ENCODE measurements at regions not wholly inside any gene's neighbourhood (a gene's known extent, or its start where the extent isn't known, plus 50 kb on each side); places are given as distances from the start of the nearest gene placed in this dataset.

GRCh38 chr21:34201001-34201400 is 127.6 kb downstream of the MRPS6 start:
- H3K27me3 ChIP-seq, result no peaks in the 10 kb centered on the region
- peaks cover 20 to 85% (median 51%) of the 10 kb centered on the region in 10 experiments for H3K4me1 ChIP-seq
- H3K4me3 ChIP-seq, result peak overlapping the region in 1 of 10 experiments; percentile 25; a peak in 1 of 20 replicates
- H3K9me3 ChIP-seq (replicated peaks in 1 of 11), result peaks cover 0 to 36% (median 20%) of the 10 kb centered on the region in 11 experiments; a peak in 17 of 22 replicates
- H3K9ac ChIP-seq, result peak overlapping the region in 4 of 11 experiments; percentile 25 to 51 (median 40); a peak in 6 of 22 replicates
- no peaks in the 10 kb centered on the region; a peak in 1 of 22 replicates for H3K36me3 ChIP-seq
- peak overlapping the region; percentile 49 to 77 (median 67); a peak in 20 of 22 replicates for H3K27ac ChIP-seq
- H3K4me2 ChIP-seq, result peak overlapping the region in 10 of 11 experiments; percentile 5 to 79 (median 62); a peak in 18 of 22 replicates
- no peak for TF ChIP-seq Cebpa-rat (IDR thresholded peaks at IDR 0.05)
- no peaks in the 10 kb centered on the region; a peak in 1 of 22 replicates for H4K20me1 ChIP-seq

DNA sequence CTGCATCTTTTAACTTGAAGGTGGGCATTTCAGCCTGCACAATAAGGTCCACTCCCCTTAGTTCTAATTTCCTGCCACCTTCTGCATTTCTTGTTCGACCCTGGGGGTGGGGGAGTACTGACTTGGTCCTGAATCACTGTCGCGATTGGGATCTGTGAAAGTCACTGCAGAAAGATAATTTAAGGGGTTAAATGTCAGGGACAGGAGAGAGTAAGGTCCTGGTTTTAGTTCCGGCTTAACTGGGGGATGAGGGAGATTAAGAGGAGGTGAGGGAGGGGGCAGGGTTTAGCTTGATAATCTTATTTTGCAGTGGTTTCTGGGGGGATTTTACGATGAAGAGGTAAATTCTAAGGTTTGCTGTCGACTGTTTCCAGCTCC is 128.1 kb downstream of the MRPS6 start:
- TF ChIP-seq Cebpa-rat (IDR thresholded peaks at IDR 0.05), result no peak
- Histone ChIP-seq H3K27me3 (no peaks in the 10 kb centered on the region), H3K4me2 (peak overlapping the region in 8 of 11 experiments; percentile 49 to 79 (median 70); a peak in 12 of 22 replicates), H4K20me1 (no peaks in the 10 kb centered on the region; a peak in 1 of 22 replicates), H3K9me3 (replicated peaks in 1 of 11) (peaks cover 0 to 36% (median 20%) of the 10 kb centered on the region in 11 experiments; a peak in 17 of 22 replicates), H3K4me3 (no peak overlapping the region), H3K9ac (peak overlapping the region in 1 of 11 experiments; percentile 50; a peak in 1 of 22 replicates), H3K4me1 (peaks cover 20 to 90% (median 53%) of the 10 kb centered on the region in 10 experiments), H3K27ac (peak overlapping the region in 10 of 11 experiments; percentile 49 to 77 (median 68); a peak in 14 of 22 replicates), H3K36me3 (no peaks in the 10 kb centered on the region; a peak in 1 of 22 replicates)

- Histone ChIP-seq H3K36me3 (no peaks in the 10 kb centered on the region; a peak in 1 of 22 replicates), H3K4me2 (peak overlapping the region in 4 of 11 experiments; percentile 7 to 55 (median 22); a peak in 5 of 22 replicates), H3K27me3 (no peaks in the 10 kb centered on the region), H3K4me3 (no peak overlapping the region), H4K20me1 (no peaks in the 10 kb centered on the region; a peak in 1 of 22 replicates), H3K4me1 (peaks cover 20 to 95% (median 50%) of the 10 kb centered on the region in 10 experiments), H3K27ac (peak overlapping the region in 4 of 11 experiments; percentile 4 to 30 (median 26); a peak in 5 of 22 replicates), H3K9me3 (replicated peaks in 1 of 11) (peaks cover 0 to 36% (median 20%) of the 10 kb centered on the region in 11 experiments; a peak in 17 of 22 replicates), H3K9ac (no peak overlapping the region)
- no peak for TF ChIP-seq Cebpa-rat (IDR thresholded peaks at IDR 0.05)
Measured at GRCh38 chr21:34202553-34203372, 129.4 kb downstream of the MRPS6 start.

GRCh38 chr21:34203851-34204420 is 130.6 kb downstream of the MRPS6 start:
- Histone ChIP-seq H3K9me3 (replicated peaks in 1 of 11) (peaks cover 0 to 39% (median 21%) of the 10 kb centered on the region in 11 experiments; a peak in 19 of 22 replicates), H3K27ac (peak overlapping the region in 2 of 11 experiments; percentile 30 to 53; a peak in 3 of 22 replicates), H3K9ac (no peak overlapping the region), H3K4me1 (peaks cover 14 to 84% (median 38%) of the 10 kb centered on the region in 10 experiments), H3K27me3 (no peaks in the 10 kb centered on the region), H3K4me3 (no peak overlapping the region), H3K4me2 (peak overlapping the region in 2 of 11 experiments; percentile 4 to 9; a peak in 2 of 22 replicates), H3K36me3 (no peaks in the 10 kb centered on the region; a peak in 1 of 22 replicates), H4K20me1 (no peaks in the 10 kb centered on the region; a peak in 1 of 22 replicates)
- no peak for TF ChIP-seq Cebpa-rat (IDR thresholded peaks at IDR 0.05)

DNA sequence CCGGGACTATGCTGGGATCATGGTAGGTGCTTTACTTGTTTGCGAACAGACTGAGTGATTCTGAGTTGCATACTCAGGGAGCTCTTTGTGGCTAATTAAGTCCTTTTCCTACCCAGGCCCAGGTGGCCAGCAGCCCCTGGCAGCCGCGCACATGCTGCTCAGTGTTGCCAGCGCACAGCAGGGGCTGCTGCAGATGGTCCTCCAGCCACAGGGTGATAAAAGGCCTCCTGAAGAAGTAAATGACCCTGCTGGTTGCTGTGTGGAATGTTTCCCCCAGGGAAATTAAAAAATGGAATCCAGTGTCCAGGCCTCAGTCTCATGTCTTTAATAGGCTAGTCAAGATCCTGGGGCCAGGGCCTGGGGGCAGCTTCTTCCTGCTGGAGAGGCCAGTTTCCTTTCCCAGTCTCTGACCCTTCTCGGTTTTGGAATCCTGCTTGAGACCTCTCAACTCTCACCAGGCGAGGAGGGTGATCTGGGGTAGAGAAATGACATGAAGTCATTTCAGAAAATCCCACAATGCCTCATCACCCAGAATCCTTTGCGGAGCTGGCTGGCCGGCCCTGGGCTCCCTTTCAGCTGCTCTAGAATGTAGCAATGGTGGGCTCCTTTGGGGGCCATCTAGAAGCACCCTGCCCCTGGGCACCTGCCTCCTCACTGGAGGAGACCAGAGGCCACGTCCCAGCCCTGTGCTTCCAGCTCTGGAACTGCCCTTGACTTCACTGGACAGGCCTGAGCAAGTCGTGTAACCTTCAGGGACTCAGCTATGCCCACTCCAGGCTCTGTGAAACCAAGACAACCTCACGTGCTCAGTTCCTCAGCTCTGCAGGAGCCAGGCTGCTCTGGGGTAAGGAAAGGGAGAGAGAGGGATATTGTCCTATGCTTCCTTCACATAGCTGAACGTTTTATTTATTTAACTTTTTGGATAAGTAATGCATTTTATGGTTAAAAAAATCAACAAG is 131.4 kb downstream of the MRPS6 start:
- no peak for TF ChIP-seq Cebpa-rat (IDR thresholded peaks at IDR 0.05)
- H3K9ac ChIP-seq, result no peak overlapping the region
- no peaks in the 10 kb centered on the region; a peak in 1 of 22 replicates for H3K36me3 ChIP-seq
- H3K4me1 ChIP-seq, result peaks cover 6 to 75% (median 30%) of the 10 kb centered on the region in 10 experiments; a peak in 19 of 20 replicates
- no peaks in the 10 kb centered on the region for H3K27me3 ChIP-seq
- H3K4me3 ChIP-seq, result no peak overlapping the region
- peaks cover 0 to 42% (median 26%) of the 10 kb centered on the region in 11 experiments; a peak in 20 of 22 replicates for H3K9me3 ChIP-seq (replicated peaks in 1 of 11)
- H3K27ac ChIP-seq, result peak overlapping the region in 6 of 11 experiments; percentile 12 to 57 (median 46); a peak in 11 of 22 replicates
- peak overlapping the region in 4 of 11 experiments; percentile 48 to 66 (median 57); a peak in 8 of 22 replicates for H3K4me2 ChIP-seq
- H4K20me1 ChIP-seq, result no peaks in the 10 kb centered on the region; a peak in 1 of 22 replicates

GRCh38 chr21:34205811-34206571 is 132.6 kb downstream of the MRPS6 start:
- H3K27me3 ChIP-seq, result no peaks in the 10 kb centered on the region

GRCh38 chr21:34213959-34214358 is 140.6 kb downstream of the MRPS6 start:
- Histone ChIP-seq H3K27ac (no peak overlapping the region), H4K20me1 (no peaks in the 10 kb centered on the region), H3K9me3 (replicated peaks in 1 of 11) (peaks cover 19 to 49% (median 30%) of the 10 kb centered on the region in 11 experiments), H3K4me2 (no peak overlapping the region), H3K4me3 (no peak overlapping the region), H3K4me1 (no peaks in the 10 kb centered on the region), H3K9ac (no peak overlapping the region), H3K27me3 (no peaks in the 10 kb centered on the region), H3K36me3 (peaks cover 0 to 10% (median 0%) of the 10 kb centered on the region in 11 experiments; a peak in 5 of 22 replicates)
- TF ChIP-seq Cebpa-rat (IDR thresholded peaks at IDR 0.05), result no peak

More at GRCh38 chr21:34205811-34206571, 132.6 kb downstream of the MRPS6 start:
- Histone ChIP-seq H3K9ac (peak overlapping the region in 1 of 11 experiments; percentile 0; a peak in 1 of 22 replicates), H3K4me1 (peaks cover 0 to 63% (median 18%) of the 10 kb centered on the region in 10 experiments; a peak in 15 of 20 replicates), H3K4me2 (peak overlapping the region in 5 of 11 experiments; percentile 29 to 66 (median 58); a peak in 10 of 22 replicates), H3K9me3 (replicated peaks in 1 of 11) (peaks cover 0 to 42% (median 23%) of the 10 kb centered on the region in 11 experiments; a peak in 19 of 22 replicates), H3K27ac (peak overlapping the region in 5 of 11 experiments; percentile 11 to 57 (median 50); a peak in 10 of 22 replicates), H3K36me3 (peaks cover 0 to 2% (median 0%) of the 10 kb centered on the region in 11 experiments; a peak in 1 of 22 replicates), H3K4me3 (no peak overlapping the region), H4K20me1 (no peaks in the 10 kb centered on the region; a peak in 1 of 22 replicates)
- no peak for TF ChIP-seq Cebpa-rat (IDR thresholded peaks at IDR 0.05)
